CD4-positive, alpha-beta T cell (primary cell): ENCODE measurements at regions not wholly inside any gene's neighbourhood (a gene's known extent, or its start where the extent isn't known, plus 50 kb on each side); places are given as distances from the start of the nearest gene placed in this dataset.

Experiments
- ATAC-seq: fragments of 200-7000 bp; cut with Tn5 transposase; one replicate; pipeline ENCODE4 v1.10.0; 2022; ENCODE audit warnings: mild to moderate bottlenecking; ENCODE audit not compliant: poor library complexity
- CTCF ChIA-PET: fragments of 350-600 bp; sonication (Branson Sonifier 250); formaldehyde crosslinking; loops from one replicate; lab custom pipeline; 2021; ENCODE audit warnings: antibody characterized with exemption, inconsistent platforms; lab: Charles Lee
- POLR2A ChIA-PET: fragments of 350-600 bp; sonication (Branson Sonifier 250); formaldehyde crosslinking; loops from one replicate; lab custom pipeline; 2021; ENCODE audit warnings: antibody characterized with exemption, inconsistent platforms; lab: Charles Lee
- DNase-seq, 14 experiments: peaks; one replicate each; pipeline ENCODE4 v3.0.0-alpha.2; 2013 to 2020; ENCODE audit warnings: mixed read lengths in 2 of 14
- H3K27ac ChIP-seq, 2 donors: one replicate each; pipeline versions ENCODE4 v1.5.1 to v1.7.0; 2013; ENCODE audit warnings: low read length in 2 of 2, low read depth in 1 of 2, mild to moderate bottlenecking in 1 of 2
- H3K27me3 ChIP-seq, 2 experiments: 1 replicate in 1 of 2; 2 replicates in 1 of 2; pipeline versions ENCODE4 v1.6.1 to v1.7.0; 2013; ENCODE audit warnings: low read length in 2 of 2, control low read depth in 1 of 2, mild to moderate bottlenecking in 1 of 2, moderate library complexity in 1 of 2; ENCODE audit not compliant: insufficient read depth in 2 of 2, control insufficient read depth in 1 of 2
- H3K36me3 ChIP-seq: one replicate; pipeline ENCODE4 v1.6.1; 2013; ENCODE audit warnings: low read length, control low read depth; ENCODE audit not compliant: insufficient read depth
- H3K4me1 ChIP-seq: one replicate; pipeline ENCODE4 v1.6.1; 2013; ENCODE audit warnings: low read length, control low read depth; ENCODE audit not compliant: insufficient read depth
- H3K4me3 ChIP-seq: one replicate; pipeline ENCODE4 v1.5.1; 2013; ENCODE audit warnings: mild to moderate bottlenecking, low read length, moderate library complexity
- H3K9me3 ChIP-seq, 2 experiments: 1 replicate in 1 of 2; 2 replicates in 1 of 2; pipeline versions ENCODE4 v1.6.1 to v1.7.0; 2013; ENCODE audit warnings: low read length in 2 of 2, mild to moderate bottlenecking in 2 of 2, control low read depth in 1 of 2, moderate library complexity in 1 of 2; ENCODE audit not compliant: control insufficient read depth in 1 of 2, insufficient read depth in 1 of 2
- H3K27ac Mint-ChIP-seq: one replicate; pipeline ENCODE4 v1.8.0; 2020; ENCODE audit warnings: mixed read lengths
- H3K27me3 Mint-ChIP-seq: one replicate; pipeline ENCODE4 v1.8.0; 2021; ENCODE audit warnings: mixed read lengths
- H3K36me3 Mint-ChIP-seq: one replicate; pipeline ENCODE4 v1.8.0; 2021; ENCODE audit warnings: low read depth, mixed read lengths
- H3K4me1 Mint-ChIP-seq: one replicate; pipeline ENCODE4 v1.8.0; 2021; ENCODE audit warnings: low read depth, mixed read lengths
- H3K4me3 Mint-ChIP-seq: one replicate; pipeline ENCODE4 v1.8.0; 2020; ENCODE audit warnings: mild to moderate bottlenecking, mixed read lengths
- H3K9me3 Mint-ChIP-seq: one replicate; pipeline ENCODE4 v1.8.0; 2020; ENCODE audit warnings: mixed read lengths
- intact Hi-C, 2 experiments: fragments of 100-400 bp; cut with DNase I in 1 of 2; cut with micrococcal nuclease in 1 of 2; formaldehyde crosslinking; loops; one replicate each; pipeline versions ENCODE4 v1.15.1 to v1.9.0; 2023 to 2025; cut with DNase I, micrococcal nuclease
- TF ChIP-seq, protein P1 (sequence below): fragments of 200-600 bp; IDR thresholded peaks from one replicate; pipeline ENCODE4 v1.8.0; 2022; ENCODE audit warnings: antibody characterized with exemption, mild to moderate bottlenecking

DNA sequence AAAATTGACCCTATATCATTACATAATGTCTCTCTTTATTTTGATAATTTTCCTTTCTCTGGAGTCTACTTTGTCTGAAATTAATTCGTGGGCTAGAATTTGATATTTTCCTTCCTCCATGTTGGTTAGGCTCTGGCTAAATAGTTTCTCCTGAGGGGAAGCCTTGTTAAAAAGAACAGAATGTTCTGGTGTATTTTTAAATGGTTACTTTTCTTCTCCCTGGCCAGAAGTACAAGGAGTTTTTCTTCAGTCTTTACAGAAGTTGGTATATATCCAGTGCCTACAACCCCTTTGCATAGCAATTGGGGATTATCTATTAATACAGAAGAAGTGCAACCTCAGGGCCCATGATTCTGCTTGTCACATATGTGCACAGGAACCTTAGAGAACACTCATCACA, 185.6 kb upstream of the RAB4A start:
- ChIA-PET POLR2A (no interaction called here), CTCF (no interaction called here)
- Histone ChIP-seq H3K27me3 (no peaks in the 10 kb centered on the region), H3K9me3 (peaks cover 5 to 23% of the 10 kb centered on the region in 2 experiments), H3K36me3 (no peaks in the 10 kb centered on the region), H3K4me3 (no peak overlapping the region), H3K27ac (no peak overlapping the region), H3K4me1 (no peaks in the 10 kb centered on the region)
- ATAC-seq (no peak), DNase-seq (no peak)
- TF ChIP-seq, protein P1, sequence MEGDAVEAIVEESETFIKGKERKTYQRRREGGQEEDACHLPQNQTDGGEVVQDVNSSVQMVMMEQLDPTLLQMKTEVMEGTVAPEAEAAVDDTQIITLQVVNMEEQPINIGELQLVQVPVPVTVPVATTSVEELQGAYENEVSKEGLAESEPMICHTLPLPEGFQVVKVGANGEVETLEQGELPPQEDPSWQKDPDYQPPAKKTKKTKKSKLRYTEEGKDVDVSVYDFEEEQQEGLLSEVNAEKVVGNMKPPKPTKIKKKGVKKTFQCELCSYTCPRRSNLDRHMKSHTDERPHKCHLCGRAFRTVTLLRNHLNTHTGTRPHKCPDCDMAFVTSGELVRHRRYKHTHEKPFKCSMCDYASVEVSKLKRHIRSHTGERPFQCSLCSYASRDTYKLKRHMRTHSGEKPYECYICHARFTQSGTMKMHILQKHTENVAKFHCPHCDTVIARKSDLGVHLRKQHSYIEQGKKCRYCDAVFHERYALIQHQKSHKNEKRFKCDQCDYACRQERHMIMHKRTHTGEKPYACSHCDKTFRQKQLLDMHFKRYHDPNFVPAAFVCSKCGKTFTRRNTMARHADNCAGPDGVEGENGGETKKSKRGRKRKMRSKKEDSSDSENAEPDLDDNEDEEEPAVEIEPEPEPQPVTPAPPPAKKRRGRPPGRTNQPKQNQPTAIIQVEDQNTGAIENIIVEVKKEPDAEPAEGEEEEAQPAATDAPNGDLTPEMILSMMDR, result no peak
- peaks cover 9% of the 10 kb centered on the region for H3K36me3 Mint-ChIP-seq
- H3K9me3 Mint-ChIP-seq, result peaks cover 8% of the 10 kb centered on the region
- H3K27me3 Mint-ChIP-seq, result no peaks in the 10 kb centered on the region
- H3K4me1 Mint-ChIP-seq, result peaks cover 1% of the 10 kb centered on the region
- no peak overlapping the region for H3K27ac Mint-ChIP-seq
- no peak overlapping the region for H3K4me3 Mint-ChIP-seq
- intact Hi-C loops, result no loop called here

DNA sequence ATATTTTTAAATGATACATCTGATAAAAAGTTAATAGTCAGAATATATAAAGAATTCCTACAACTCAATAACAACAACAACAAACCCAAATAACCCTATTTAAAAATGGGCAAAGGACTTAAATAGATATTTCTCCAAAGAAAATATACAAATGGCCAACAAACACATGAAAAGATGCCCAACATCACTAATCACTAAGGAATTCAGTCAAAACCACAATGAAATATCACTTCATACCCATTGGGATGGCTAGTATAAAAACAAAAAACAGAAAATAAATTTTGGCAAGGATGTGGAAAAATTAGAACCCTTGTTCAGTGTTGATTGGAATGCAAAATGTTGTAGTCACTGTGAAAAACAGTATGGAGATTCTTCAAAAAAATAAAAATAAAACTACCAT, 184.8 kb upstream of the RAB4A start:
- no peak overlapping the region for H3K4me3 ChIP-seq
- Mint-ChIP-seq H3K4me1 (no peaks in the 10 kb centered on the region), H3K4me3 (no peak overlapping the region), H3K27me3 (no peaks in the 10 kb centered on the region), H3K36me3 (peaks cover 9% of the 10 kb centered on the region), H3K27ac (no peak overlapping the region), H3K9me3 (peaks cover 8% of the 10 kb centered on the region)
- no peak overlapping the region for H3K27ac ChIP-seq
- POLR2A ChIA-PET, result no interaction called here
- H3K4me1 ChIP-seq, result no peaks in the 10 kb centered on the region
- ATAC-seq, result no peak
- TF ChIP-seq, protein P1, result no peak
- intact Hi-C loops, result no loop called here
- H3K9me3 ChIP-seq, result peaks cover 5 to 23% of the 10 kb centered on the region in 2 experiments
- CTCF ChIA-PET, result no interaction called here
- no peak for DNase-seq
- H3K36me3 ChIP-seq, result no peaks in the 10 kb centered on the region
- no peaks in the 10 kb centered on the region for H3K27me3 ChIP-seq

DNA sequence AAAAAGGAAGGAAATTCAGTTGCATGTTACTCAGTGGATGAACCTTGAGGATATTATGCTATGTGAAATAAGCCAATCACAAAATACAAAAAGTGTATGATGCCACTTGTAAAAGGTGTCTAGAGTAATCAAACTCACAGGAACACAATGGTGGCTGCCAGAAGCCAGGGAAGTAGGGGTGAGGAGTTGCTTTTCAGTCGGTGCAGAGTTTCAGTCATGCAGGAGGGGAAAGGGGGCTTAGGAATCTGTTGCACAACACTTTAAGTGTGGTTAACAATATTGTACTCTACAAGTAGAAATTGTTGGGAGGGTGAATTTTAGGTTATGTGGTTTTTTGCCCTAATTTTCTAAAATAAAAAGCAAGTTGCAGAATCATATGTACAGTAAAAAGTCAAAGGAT, 184.2 kb upstream of the RAB4A start:
- H3K9me3 Mint-ChIP-seq, result peaks cover 8% of the 10 kb centered on the region
- TF ChIP-seq, protein P1, result no peak
- peaks cover 5 to 22% of the 10 kb centered on the region in 2 experiments for H3K9me3 ChIP-seq
- no peak overlapping the region for H3K27ac ChIP-seq
- no peaks in the 10 kb centered on the region for H3K27me3 ChIP-seq
- H3K4me1 Mint-ChIP-seq, result no peaks in the 10 kb centered on the region
- intact Hi-C loops, result no loop called here
- peaks cover 9% of the 10 kb centered on the region for H3K36me3 Mint-ChIP-seq
- no peak for DNase-seq
- H3K27ac Mint-ChIP-seq, result no peak overlapping the region
- no peak overlapping the region for H3K4me3 Mint-ChIP-seq
- POLR2A ChIA-PET, result no interaction called here
- CTCF ChIA-PET, result no interaction called here
- no peaks in the 10 kb centered on the region for H3K27me3 Mint-ChIP-seq
- no peak for ATAC-seq
- H3K4me1 ChIP-seq, result no peaks in the 10 kb centered on the region
- no peak overlapping the region for H3K4me3 ChIP-seq
- H3K36me3 ChIP-seq, result no peaks in the 10 kb centered on the region
